BJ (cell line): ENCODE measurements at regions not wholly inside any gene's neighbourhood (a gene's known extent, or its start where the extent isn't known, plus 50 kb on each side); places are given as distances from the start of the nearest gene placed in this dataset.

Source experiments
- CTCF ChIA-PET: fragments of 350-600 bp; formaldehyde crosslinking; extraction: SDS; loops from one replicate; lab custom pipeline; 2021; ENCODE audit warnings: antibody characterized with exemption, inconsistent platforms; lab: Yijun Ruan, JAX
- POLR2A ChIA-PET: fragments of 300-600 bp; sonication (Branson Sonifier 250); formaldehyde crosslinking; extraction: SDS; loops from one replicate; lab custom pipeline; 2021; ENCODE audit warnings: antibody characterized with exemption; lab: Charles Lee
- DNase-seq: peaks from one replicate; pipeline ENCODE4 v3.0.0-alpha.2; 2011; ENCODE audit warnings: low read depth
- H3K27me3 ChIP-seq: 2 replicates; pipeline ENCODE4 v1.6.0; 2011; ENCODE audit warnings: low read length; ENCODE audit not compliant: control insufficient read depth, insufficient read depth
- H3K36me3 ChIP-seq: 2 replicates; pipeline ENCODE4 v1.5.1; 2011; ENCODE audit warnings: low read length; ENCODE audit not compliant: control insufficient read depth, insufficient read depth
- H3K4me3 ChIP-seq: 2 replicates; pipeline ENCODE4 v1.5.1; 2011; ENCODE audit warnings: low read depth, mild to moderate bottlenecking, control low read depth, low read length
- CTCF ChIP-seq: IDR thresholded peaks from 2 replicates; pipeline ENCODE4 v1.5.1; 2011; ENCODE audit warnings: low read depth, mild to moderate bottlenecking, control low read depth, inconsistent platforms, low read length, moderate library complexity; ENCODE audit not compliant: insufficient read depth

- ChIA-PET CTCF (no interaction called here), POLR2A (no interaction called here)
- H3K36me3 ChIP-seq, result no peaks in the 10 kb centered on the region
- H3K27me3 ChIP-seq, result no peaks in the 10 kb centered on the region; the same call in 1 of the 2 replicates
- no peak for TF ChIP-seq CTCF
- H3K4me3 ChIP-seq, result no peak overlapping the region
- DNase-seq, result no peak
Observed at GRCh38 chr4:138673053-138673452, 342.5 kb upstream of the NOCT start.

- no peak for TF ChIP-seq CTCF
- Histone ChIP-seq H3K4me3 (no peak overlapping the region), H3K27me3 (no peaks in the 10 kb centered on the region; the same call in 1 of the 2 replicates), H3K36me3 (no peaks in the 10 kb centered on the region)
- ChIA-PET CTCF (interaction anchor here (5.8 kb wide), 1 partner anchor 9 kb away, joined by 29 read pairs; no protein-coding TSS in a partner anchor), POLR2A (no interaction called here)
- DNase-seq, result no peak
Observed at GRCh38 chr4:138672393-138672976, 343.1 kb upstream of the NOCT start.

GRCh38 chr4:138671606-138672084 is 343.9 kb upstream of the NOCT start:
- ChIA-PET CTCF (interaction anchor here (0.6 to 5.8 kb wide), 2 partner anchors 10 to 94 kb away, joined by 3 to 29 read pairs; no protein-coding TSS in a partner anchor), POLR2A (no interaction called here)
- Histone ChIP-seq H3K4me3 (no peak overlapping the region), H3K36me3 (no peaks in the 10 kb centered on the region), H3K27me3 (no peaks in the 10 kb centered on the region)
- TF ChIP-seq CTCF, result no peak
- DNase-seq, result no peak

GRCh38 chr4:138671106-138671505 is 344.5 kb upstream of the NOCT start:
- no peak for TF ChIP-seq CTCF
- Histone ChIP-seq H3K4me3 (no peak overlapping the region), H3K36me3 (no peaks in the 10 kb centered on the region), H3K27me3 (no peaks in the 10 kb centered on the region)
- CTCF ChIA-PET, result interaction anchor here (0.6 to 5.8 kb wide), 2 partner anchors 10 to 93 kb away, joined by 3 to 29 read pairs; no protein-coding TSS in a partner anchor
- no peak for DNase-seq
- POLR2A ChIA-PET, result no interaction called here

GRCh38 chr4:138670681-138671080 is 344.9 kb upstream of the NOCT start:
- ChIA-PET CTCF (interaction anchor here (5.8 kb wide), 1 partner anchor 11 kb away, joined by 29 read pairs; no protein-coding TSS in a partner anchor), POLR2A (no interaction called here)
- Histone ChIP-seq H3K4me3 (no peak overlapping the region), H3K36me3 (no peaks in the 10 kb centered on the region), H3K27me3 (no peaks in the 10 kb centered on the region)
- TF ChIP-seq CTCF, result no peak
- DNase-seq, result no peak
